ENCODE measurements at regions not wholly inside any gene's neighbourhood (a gene's known extent, or its start where the extent isn't known, plus 50 kb on each side); places are given as distances from the start of the nearest gene placed in this dataset.

DNA sequence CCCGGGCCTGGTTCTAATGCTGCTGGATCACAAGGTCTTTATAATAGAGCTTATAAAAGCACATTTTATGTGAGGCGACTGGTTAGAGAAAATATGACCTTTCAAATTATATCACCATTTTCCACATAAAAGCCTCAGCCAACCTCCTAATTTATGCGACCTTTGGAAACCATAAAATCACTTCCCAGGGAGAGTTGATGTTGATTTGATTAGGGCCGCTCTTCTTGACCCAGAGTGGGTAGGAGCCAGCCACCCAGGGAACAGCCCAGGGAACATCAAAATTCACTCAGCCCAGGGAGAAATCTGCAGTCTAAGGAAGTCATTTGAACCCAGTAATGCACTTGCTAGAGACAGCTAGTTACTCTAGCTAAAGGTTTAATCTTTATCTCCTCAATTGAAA is 79.8 kb upstream of the TENT5A start:
- TF ChIP-seq CTCF (IDR thresholded peaks at IDR 0.05) = no peak
- TF ChIP-seq POLR2AphosphoS5 (IDR thresholded peaks at IDR 0.05) = no peak
- TF ChIP-seq POLR2A (IDR thresholded peaks at IDR 0.05) = no peak

Measured in upper lobe of left lung (tissue), 4 donors.